Keratinocyte (primary cell): ENCODE measurements at regions not wholly inside any gene's neighbourhood (a gene's known extent, or its start where the extent isn't known, plus 50 kb on each side); places are given as distances from the start of the nearest gene placed in this dataset.

ENCODE experiments used
- EZH2 ChIP-seq: IDR thresholded peaks from one replicate; pipeline ENCODE4 v1.6.1; 2012; ENCODE audit warnings: inconsistent platforms, mild to moderate bottlenecking, low read length, moderate library complexity
- TF ChIP-seq, protein P1 (sequence below), 3 experiments: IDR thresholded peaks in 1 of 3; conservative IDR thresholded peaks in 1 of 3; optimal IDR thresholded peaks in 1 of 3; 2 replicates in 2 of 3; 3 replicates in 1 of 3; pipeline versions ENCODE3 to v1.5.1; 2011; ENCODE audit warnings: low read length in 3 of 3, mild to moderate bottlenecking in 3 of 3, moderate library complexity in 2 of 3, control low read depth in 1 of 3, inconsistent platforms in 1 of 3; ENCODE audit not compliant: insufficient read depth in 2 of 3; ENCODE audit errors: extremely low read depth in 1 of 3

DNA sequence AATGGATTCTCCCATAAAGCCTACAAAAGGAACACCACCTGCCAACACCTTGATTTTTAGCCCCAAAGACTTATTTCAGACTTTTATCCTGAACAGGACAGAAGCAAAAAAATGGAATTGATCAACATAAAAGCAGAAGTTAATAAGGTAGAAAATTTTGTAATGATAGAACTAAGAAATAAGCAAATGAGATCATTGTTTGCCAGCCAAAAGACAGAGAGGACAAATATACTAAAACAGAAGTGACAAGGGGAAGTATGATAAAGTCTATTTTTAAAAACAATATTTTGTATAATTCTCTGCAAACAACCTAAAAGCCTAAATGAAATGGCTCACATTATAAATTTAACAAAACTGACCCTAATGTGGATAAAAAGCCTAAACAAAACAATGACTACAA lies 110.5 kb upstream of the PRSS3 start:
- TF ChIP-seq, protein P1, sequence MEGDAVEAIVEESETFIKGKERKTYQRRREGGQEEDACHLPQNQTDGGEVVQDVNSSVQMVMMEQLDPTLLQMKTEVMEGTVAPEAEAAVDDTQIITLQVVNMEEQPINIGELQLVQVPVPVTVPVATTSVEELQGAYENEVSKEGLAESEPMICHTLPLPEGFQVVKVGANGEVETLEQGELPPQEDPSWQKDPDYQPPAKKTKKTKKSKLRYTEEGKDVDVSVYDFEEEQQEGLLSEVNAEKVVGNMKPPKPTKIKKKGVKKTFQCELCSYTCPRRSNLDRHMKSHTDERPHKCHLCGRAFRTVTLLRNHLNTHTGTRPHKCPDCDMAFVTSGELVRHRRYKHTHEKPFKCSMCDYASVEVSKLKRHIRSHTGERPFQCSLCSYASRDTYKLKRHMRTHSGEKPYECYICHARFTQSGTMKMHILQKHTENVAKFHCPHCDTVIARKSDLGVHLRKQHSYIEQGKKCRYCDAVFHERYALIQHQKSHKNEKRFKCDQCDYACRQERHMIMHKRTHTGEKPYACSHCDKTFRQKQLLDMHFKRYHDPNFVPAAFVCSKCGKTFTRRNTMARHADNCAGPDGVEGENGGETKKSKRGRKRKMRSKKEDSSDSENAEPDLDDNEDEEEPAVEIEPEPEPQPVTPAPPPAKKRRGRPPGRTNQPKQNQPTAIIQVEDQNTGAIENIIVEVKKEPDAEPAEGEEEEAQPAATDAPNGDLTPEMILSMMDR (optimal IDR thresholded peaks at IDR 0.05 in 1 of 3, IDR thresholded peaks at IDR 0.05 in 1 of 3, conservative IDR thresholded peaks at IDR 0.05 in 1 of 3; ENCODE audit: extremely low read depth in 1 of 3, insufficient read depth in 2 of 3, low read length in 3 of 3) = no peak
- no peak for TF ChIP-seq EZH2
